ENCODE measurements at regions not wholly inside any gene's neighbourhood (a gene's known extent, or its start where the extent isn't known, plus 50 kb on each side); places are given as distances from the start of the nearest gene placed in this dataset.
"Not testable (repeated sequence)": the region's sequence is repeated elsewhere in the genome, so short reads cannot be mapped to it uniquely, and the experiment has no call there.

DNA sequence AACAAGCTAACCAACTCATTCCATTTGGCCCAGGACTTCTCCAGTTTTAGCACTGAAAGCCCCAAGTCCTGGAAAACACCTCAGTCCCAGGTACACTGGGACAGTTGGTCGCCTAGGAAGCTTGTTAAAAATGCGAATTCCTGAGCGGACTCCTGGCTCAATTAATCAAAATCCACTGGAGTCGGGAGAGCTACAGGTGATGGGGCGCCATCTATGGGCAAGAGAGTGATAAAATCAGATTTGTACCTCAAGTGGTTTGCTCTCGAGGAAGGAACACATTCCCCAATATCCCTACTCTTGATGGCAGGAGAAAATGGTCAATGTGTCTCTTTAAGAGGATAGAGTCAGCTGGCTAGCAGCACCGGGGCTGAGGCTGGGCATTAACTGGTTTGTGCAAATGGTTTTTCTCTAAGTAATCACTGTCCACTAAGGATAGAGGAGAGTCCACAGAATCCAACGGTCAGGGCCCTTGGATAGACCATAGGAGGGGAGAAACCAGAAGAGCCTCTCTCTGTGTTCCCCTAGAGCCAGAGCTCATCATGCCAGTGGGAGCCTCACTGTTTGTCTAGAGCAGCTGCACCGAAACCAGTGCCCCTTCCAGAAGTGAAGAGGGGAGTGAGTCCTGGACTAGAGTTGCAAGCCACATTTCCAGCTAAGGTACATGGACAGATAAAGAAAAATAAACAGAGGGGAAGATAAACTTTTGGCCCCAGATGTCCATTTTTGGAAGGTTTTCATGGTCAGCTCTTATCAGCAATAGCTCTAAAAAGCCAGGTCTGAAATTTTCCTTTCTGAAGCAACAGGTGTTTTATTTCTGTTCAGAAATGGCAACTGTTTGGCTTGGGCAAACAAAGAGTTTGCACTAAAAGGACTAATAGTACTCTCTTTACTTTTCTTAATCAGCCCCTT lies 148.5 kb downstream of the TENT5C start:
- H3K27ac ChIP-seq (ENCODE audit: low read depth, low read length, severe bottlenecking): no peak overlapping the region

DNA sequence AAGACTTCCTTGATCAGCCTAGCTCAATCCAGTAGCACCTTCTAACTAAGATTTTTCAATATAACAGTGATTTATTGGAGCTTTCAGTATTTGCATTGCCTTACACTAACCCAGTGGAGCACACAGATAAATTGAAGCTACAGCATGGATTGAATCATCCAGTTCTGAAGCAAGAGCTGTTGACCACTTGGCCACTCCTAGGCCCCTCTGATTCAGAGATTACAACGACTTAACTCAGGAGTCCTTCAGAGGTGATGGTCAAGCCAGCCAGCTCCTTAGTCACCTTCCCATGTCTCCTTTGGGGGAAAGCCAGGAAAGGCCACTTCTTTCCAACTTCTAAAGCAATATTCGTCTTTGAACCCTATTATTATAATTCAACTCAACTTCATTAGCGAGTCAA lies 151.8 kb downstream of the TENT5C start:
- WGBS, 2 experiments (ENCODE audit: insufficient coverage in 2 of 2): 76 to 84% methylated on average over 3 of the region's 3 CpGs
- H3K36me3 ChIP-seq (ENCODE audit: control insufficient read depth, insufficient read depth, low read length): no peaks in the 10 kb centered on the region
- H3K27ac ChIP-seq (ENCODE audit: low read depth, low read length, severe bottlenecking): no peak overlapping the region
- no peaks in the 10 kb centered on the region for H3K4me1 ChIP-seq (ENCODE audit: control insufficient read depth, insufficient read depth, low read length, poor library complexity, severe bottlenecking)
- no peaks in the 10 kb centered on the region for H3K9me3 ChIP-seq (ENCODE audit: control insufficient read depth, low read length)
- no peak overlapping the region for H3K4me3 ChIP-seq (ENCODE audit: extremely low read depth, insufficient read depth, low read length, poor library complexity, severe bottlenecking)

More for the DNA sequence above, 148.5 kb downstream of the TENT5C start:
- Histone ChIP-seq H3K36me3 (ENCODE audit: control insufficient read depth, insufficient read depth, low read length) (no peaks in the 10 kb centered on the region), H3K4me1 (ENCODE audit: control insufficient read depth, insufficient read depth, low read length, poor library complexity, severe bottlenecking) (no peaks in the 10 kb centered on the region), H3K4me3 (ENCODE audit: extremely low read depth, insufficient read depth, low read length, poor library complexity, severe bottlenecking) (no peak overlapping the region), H3K9me3 (ENCODE audit: control insufficient read depth, low read length) (no peaks in the 10 kb centered on the region)
- WGBS, 2 experiments (ENCODE audit: insufficient coverage in 2 of 2): 36 to 50% methylated on average over 2 to 8 of the region's 9 CpGs

DNA sequence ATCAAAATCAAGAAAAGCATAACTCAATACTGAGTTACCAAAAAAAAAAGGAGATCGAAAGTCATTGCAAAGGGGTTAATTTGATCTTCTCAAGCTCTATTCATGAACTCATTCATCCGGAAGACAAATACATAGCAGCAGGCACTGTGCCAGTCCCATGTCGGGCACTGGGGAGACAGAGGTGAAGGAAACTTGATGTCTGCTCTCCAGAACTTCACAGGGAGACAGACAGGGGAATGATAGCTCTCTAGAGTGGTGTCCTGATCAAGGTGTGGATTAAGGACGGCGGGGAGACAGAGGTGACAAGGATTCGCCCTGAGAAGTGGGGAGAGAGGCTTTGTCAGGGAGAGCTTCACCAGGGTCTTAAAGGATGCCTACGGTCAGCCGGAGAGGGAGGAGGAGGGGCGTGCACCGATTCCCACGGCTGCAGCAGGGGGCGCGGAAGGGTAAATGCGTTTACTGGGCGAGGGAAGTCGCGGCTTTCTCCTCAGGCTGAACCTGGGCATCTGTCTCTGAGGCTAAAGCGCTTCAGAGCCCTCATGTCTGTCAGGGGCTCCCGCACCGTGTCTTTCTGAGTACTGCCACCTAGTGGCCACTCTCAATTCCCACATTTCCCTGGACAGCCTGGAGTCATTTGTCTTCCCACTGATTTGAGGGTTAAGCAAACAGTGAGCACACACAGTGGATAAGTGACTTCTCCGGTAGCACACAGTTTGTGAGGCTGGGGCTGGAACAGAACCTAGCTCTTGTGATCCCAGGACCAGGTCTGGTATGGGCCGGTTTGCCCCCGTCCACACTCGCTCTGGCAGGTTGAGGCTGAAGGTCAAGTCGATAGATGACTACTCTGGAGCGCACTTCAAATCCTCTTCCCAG lies 152.8 kb downstream of the TENT5C start:
- no peak overlapping the region for H3K4me3 ChIP-seq (ENCODE audit: extremely low read depth, insufficient read depth, low read length, poor library complexity, severe bottlenecking)
- H3K4me1 ChIP-seq (ENCODE audit: control insufficient read depth, insufficient read depth, low read length, poor library complexity, severe bottlenecking): no peaks in the 10 kb centered on the region
- no peak overlapping the region for H3K27ac ChIP-seq (ENCODE audit: low read depth, low read length, severe bottlenecking)
- H3K36me3 ChIP-seq (ENCODE audit: control insufficient read depth, insufficient read depth, low read length): no peaks in the 10 kb centered on the region
- WGBS, 2 experiments (ENCODE audit: insufficient coverage in 2 of 2): 22 to 27% methylated on average over 18 to 22 of the region's 26 CpGs
- no peaks in the 10 kb centered on the region for H3K9me3 ChIP-seq (ENCODE audit: control insufficient read depth, low read length)

DNA sequence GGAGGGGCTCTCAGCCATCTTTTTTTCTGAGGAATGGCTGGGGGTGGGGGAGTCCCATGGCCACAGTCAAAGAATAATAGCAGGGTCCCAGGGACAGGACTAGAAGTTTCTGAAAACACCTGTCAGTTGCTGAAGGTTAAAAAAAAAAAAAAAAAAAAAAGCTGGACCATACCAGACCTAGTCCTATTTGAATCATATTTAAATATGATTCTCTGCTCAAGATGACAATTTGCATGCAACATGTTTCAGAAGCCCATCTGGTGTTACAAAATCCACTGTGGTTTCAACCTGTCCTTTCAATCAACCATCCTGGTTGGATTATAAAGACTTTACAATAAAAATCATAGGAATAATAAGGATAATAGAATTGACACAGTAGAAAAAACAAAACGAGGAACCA lies 153.7 kb downstream of the TENT5C start:
- Histone ChIP-seq H3K9me3 (ENCODE audit: control insufficient read depth, low read length) (no peaks in the 10 kb centered on the region), H3K4me1 (ENCODE audit: control insufficient read depth, insufficient read depth, low read length, poor library complexity, severe bottlenecking) (no peaks in the 10 kb centered on the region), H3K36me3 (ENCODE audit: control insufficient read depth, insufficient read depth, low read length) (no peaks in the 10 kb centered on the region), H3K4me3 (ENCODE audit: extremely low read depth, insufficient read depth, low read length, poor library complexity, severe bottlenecking) (no peak overlapping the region), H3K27ac (ENCODE audit: low read depth, low read length, severe bottlenecking) (no peak overlapping the region)
- no CpG with 5 or more reads among the region's 1 CpG for WGBS, 2 experiments (ENCODE audit: insufficient coverage in 2 of 2)

DNA sequence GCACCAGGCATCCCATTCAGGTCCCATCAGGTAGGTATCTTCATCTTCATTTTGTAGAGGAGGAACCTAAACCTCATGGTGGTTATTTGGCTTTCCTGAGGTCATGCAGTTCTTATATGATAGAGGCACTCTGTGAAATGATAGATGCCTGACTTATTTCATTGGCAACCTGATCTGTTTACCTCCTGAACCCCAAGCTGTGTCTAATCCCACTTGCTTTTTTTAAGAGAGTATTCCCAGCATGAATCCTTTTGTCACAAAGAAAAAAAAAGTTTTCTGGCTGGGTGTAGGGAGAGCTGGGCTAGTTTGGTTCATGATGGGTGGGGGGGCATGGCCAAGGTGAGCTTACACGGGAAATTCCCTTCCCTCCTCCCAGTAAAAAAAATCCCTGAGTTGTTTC lies 154.2 kb downstream of the TENT5C start:
- Histone ChIP-seq H3K4me1 (ENCODE audit: control insufficient read depth, insufficient read depth, low read length, poor library complexity, severe bottlenecking) (no peaks in the 10 kb centered on the region), H3K4me3 (ENCODE audit: extremely low read depth, insufficient read depth, low read length, poor library complexity, severe bottlenecking) (no peak overlapping the region), H3K9me3 (ENCODE audit: control insufficient read depth, low read length) (no peaks in the 10 kb centered on the region), H3K27ac (ENCODE audit: low read depth, low read length, severe bottlenecking) (no peak overlapping the region), H3K36me3 (ENCODE audit: control insufficient read depth, insufficient read depth, low read length) (no peaks in the 10 kb centered on the region)
- no CpG with 5 or more reads among the region's 1 CpG for WGBS, 2 experiments (ENCODE audit: insufficient coverage in 2 of 2)

DNA sequence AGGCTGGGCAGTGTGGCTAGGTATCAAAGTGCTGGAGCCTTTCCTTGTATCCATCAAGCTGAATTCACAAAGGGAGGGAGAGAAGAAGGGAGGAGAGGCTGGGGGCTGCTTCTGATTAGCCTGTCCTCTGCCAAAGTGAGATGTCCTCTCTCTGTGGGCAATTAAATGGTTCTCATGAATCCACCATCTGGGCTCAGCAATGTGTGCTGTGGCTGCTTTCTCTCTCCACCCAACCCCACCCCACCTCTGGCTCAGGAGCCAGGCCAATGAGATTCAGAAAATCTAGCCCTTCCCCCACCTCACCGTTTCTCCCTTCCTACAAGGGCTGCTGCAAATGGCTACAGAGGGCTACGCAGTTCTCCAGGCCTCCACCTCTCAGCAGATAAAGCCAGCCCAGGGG lies 154.6 kb downstream of the TENT5C start:
- 20 to 80% methylated on average over 1 of the region's 2 CpGs for WGBS, 2 experiments (ENCODE audit: insufficient coverage in 2 of 2)
- Histone ChIP-seq H3K9me3 (ENCODE audit: control insufficient read depth, low read length) (no peaks in the 10 kb centered on the region), H3K4me3 (ENCODE audit: extremely low read depth, insufficient read depth, low read length, poor library complexity, severe bottlenecking) (no peak overlapping the region), H3K27ac (ENCODE audit: low read depth, low read length, severe bottlenecking) (no peak overlapping the region), H3K4me1 (ENCODE audit: control insufficient read depth, insufficient read depth, low read length, poor library complexity, severe bottlenecking) (no peaks in the 10 kb centered on the region), H3K36me3 (ENCODE audit: control insufficient read depth, insufficient read depth, low read length) (no peaks in the 10 kb centered on the region)

DNA sequence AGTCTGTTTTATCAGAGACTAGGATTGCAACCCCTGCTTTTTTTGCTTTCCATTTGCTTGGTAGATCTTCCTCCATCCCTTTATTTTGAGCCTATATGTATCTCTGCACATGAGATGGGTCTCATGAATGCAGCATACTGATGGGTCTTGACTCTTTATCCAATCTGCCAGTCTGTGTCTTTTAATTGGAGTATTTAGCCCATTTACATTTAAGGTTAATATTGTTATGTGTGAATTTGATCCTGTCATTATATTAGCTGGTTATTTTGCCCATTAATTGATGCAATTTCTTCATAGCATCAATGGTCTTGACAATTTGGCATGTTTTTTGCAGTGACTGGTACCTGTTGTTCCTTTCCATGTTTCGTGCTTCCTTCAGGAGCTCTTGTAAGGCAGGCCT lies 161.7 kb downstream of the GDAP2 start:
- no CpG with 5 or more reads among the region's 1 CpG for WGBS, 2 experiments (ENCODE audit: insufficient coverage in 2 of 2)
- not testable (repeated sequence) for H3K9me3 ChIP-seq (ENCODE audit: control insufficient read depth, low read length); H3K4me1 ChIP-seq (ENCODE audit: control insufficient read depth, insufficient read depth, low read length, poor library complexity, severe bottlenecking); H3K36me3 ChIP-seq (ENCODE audit: control insufficient read depth, insufficient read depth, low read length); H3K4me3 ChIP-seq (ENCODE audit: extremely low read depth, insufficient read depth, low read length, poor library complexity, severe bottlenecking); H3K27ac ChIP-seq (ENCODE audit: low read depth, low read length, severe bottlenecking)

DNA sequence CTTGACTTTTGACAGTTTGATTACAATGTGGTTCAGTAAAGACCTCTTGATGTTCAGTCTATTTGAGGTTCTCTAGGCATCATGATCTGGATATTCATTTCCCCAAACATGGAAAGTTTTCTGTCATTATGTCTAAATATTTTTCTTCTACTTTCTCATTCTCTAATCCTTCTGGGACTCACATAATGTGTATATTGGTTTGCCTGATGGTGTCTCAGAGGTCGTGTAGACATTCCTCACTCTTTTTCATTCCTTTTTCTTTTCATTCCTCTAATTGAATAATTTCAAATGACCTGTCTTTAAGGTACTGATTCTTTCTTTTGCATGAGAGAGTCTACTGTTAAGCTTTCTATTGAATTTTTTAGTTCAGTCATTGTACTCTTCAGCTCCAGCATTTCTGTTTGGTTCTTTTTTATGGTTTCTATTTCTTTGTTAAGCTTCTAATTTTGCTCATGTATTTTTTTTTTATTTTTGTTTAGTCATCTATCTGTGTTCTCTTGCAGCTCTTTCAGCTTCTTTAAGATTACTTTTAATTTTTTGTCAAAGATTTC lies 158.4 kb downstream of the GDAP2 start:
- Histone ChIP-seq H3K4me3 (ENCODE audit: extremely low read depth, insufficient read depth, low read length, poor library complexity, severe bottlenecking) (no peak overlapping the region), H3K4me1 (ENCODE audit: control insufficient read depth, insufficient read depth, low read length, poor library complexity, severe bottlenecking) (no peaks in the 10 kb centered on the region), H3K36me3 (ENCODE audit: control insufficient read depth, insufficient read depth, low read length) (no peaks in the 10 kb centered on the region), H3K27ac (ENCODE audit: low read depth, low read length, severe bottlenecking) (no peak overlapping the region), H3K9me3 (ENCODE audit: control insufficient read depth, low read length) (peaks cover 5% of the 10 kb centered on the region)
- WGBS, 2 experiments (ENCODE audit: insufficient coverage in 2 of 2): no CpG with 5 or more reads among the region's 1 CpG

DNA sequence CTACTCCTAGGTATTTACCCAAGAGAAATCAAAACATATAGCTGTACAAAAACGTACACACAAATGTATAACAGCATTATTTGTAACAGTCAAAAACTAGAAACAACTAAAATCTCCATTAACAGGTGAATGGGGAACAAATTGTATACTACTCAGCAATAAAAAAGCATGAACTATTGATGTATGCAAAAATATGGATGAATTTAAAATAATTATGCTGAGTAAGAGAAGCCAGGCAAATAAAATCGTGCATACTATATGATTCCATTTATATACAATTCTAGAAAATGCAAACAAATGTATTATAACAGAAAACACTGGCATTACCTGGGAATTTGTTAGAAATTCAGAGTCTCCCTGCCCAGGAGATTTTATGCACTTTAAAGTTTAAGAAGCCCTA lies 150.1 kb downstream of the GDAP2 start:
- Histone ChIP-seq H3K27ac (ENCODE audit: low read depth, low read length, severe bottlenecking) (no peak overlapping the region), H3K4me3 (ENCODE audit: extremely low read depth, insufficient read depth, low read length, poor library complexity, severe bottlenecking) (no peak overlapping the region), H3K36me3 (ENCODE audit: control insufficient read depth, insufficient read depth, low read length) (no peaks in the 10 kb centered on the region), H3K9me3 (ENCODE audit: control insufficient read depth, low read length) (no peaks in the 10 kb centered on the region), H3K4me1 (ENCODE audit: control insufficient read depth, insufficient read depth, low read length, poor library complexity, severe bottlenecking) (no peaks in the 10 kb centered on the region)
- 80% methylated on average over 1 of the region's 2 CpGs; no CpG with 5 or more reads in 1 of the 2 experiments for WGBS, 2 experiments (ENCODE audit: insufficient coverage in 2 of 2)

DNA sequence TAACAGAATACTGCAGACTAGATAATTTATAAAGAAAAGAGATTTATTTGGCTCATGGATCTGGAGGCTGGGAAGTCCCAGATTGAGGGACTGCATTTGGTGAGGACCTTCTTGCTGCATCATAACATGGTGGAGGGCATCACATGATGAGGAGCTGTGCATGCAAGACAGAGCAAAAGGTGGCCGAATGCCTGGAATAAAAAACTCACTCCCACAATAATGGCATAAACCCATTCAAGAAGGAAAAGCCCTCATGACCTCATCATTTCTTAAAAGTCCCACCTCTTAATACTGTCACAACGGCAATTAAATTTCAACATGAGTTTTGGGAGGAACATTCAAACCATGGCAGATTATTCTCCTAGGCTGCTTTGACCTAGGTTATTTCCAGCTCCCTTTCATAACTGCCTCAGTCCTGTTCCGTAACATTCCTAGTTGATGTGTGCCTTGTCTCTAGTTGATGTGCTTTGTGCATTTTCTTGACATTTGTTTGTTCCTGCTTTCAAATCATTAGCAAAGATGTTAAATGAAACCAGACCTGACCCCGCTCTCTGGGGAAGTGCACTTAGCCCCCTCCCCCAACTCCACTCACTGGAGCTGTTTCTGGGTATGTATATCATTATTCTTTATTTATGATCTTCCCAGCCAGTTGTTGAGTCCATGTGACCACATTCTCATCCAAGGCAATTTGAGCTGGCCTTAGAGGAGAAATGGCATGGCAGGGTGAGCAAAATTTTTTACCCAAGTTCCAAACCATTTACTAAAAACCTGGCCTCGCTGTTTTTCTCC lies 148.5 kb downstream of the GDAP2 start:
- Histone ChIP-seq H3K36me3 (ENCODE audit: control insufficient read depth, insufficient read depth, low read length) (no peaks in the 10 kb centered on the region), H3K27ac (ENCODE audit: low read depth, low read length, severe bottlenecking) (no peak overlapping the region), H3K4me1 (ENCODE audit: control insufficient read depth, insufficient read depth, low read length, poor library complexity, severe bottlenecking) (no peaks in the 10 kb centered on the region), H3K4me3 (ENCODE audit: extremely low read depth, insufficient read depth, low read length, poor library complexity, severe bottlenecking) (no peak overlapping the region), H3K9me3 (ENCODE audit: control insufficient read depth, low read length) (no peaks in the 10 kb centered on the region)
- WGBS, 2 experiments (ENCODE audit: insufficient coverage in 2 of 2): 90 to 95% methylated on average over 3 of the region's 5 CpGs
